H1 (cell line): ENCODE measurements at regions not wholly inside any gene's neighbourhood (a gene's known extent, or its start where the extent isn't known, plus 50 kb on each side); places are given as distances from the start of the nearest gene placed in this dataset.

Experiments used
- CTCF ChIA-PET: fragments of 300-600 bp; sonication (Branson Sonifier 250); formaldehyde crosslinking; loops from one replicate; lab custom pipeline; 2021; ENCODE audit not compliant: partially characterized antibody; lab: Charles Lee
- POLR2A ChIA-PET: fragments of 300-600 bp; sonication (Branson Sonifier 250); formaldehyde crosslinking; loops from one replicate; lab custom pipeline; 2021; ENCODE audit warnings: inconsistent platforms; ENCODE audit not compliant: partially characterized antibody; lab: Charles Lee
- DNase-seq, 2 experiments: peaks; one replicate each; pipeline versions ENCODE4 v3.0.0 to v3.0.0-alpha.2; 2010 to 2022; ENCODE audit warnings: low spot score in 2 of 2, low read depth in 1 of 2, mixed read lengths in 1 of 2
- FAIRE-seq: peaks from 2 replicates; lab custom pipeline; 2011; peaks lifted over from hg19 to GRCh38; lab: Jason Lieb, UNC
- H2AFZ ChIP-seq: 2 replicates; pipeline ENCODE4 v1.8.1; 2012; ENCODE audit warnings: low read length, inconsistent platforms
- H2AK5ac ChIP-seq: 2 replicates; pipeline ENCODE4 v1.6.1; 2013; ENCODE audit warnings: low read depth, low read length
- H2BK120ac ChIP-seq: replicated peaks from 2 replicates; pipeline ENCODE3; 2013; ENCODE audit warnings: low read depth, low read length, inconsistent platforms
- H2BK12ac ChIP-seq: 2 replicates; pipeline ENCODE4 v1.6.1; 2013; ENCODE audit warnings: low read depth, low read length
- H2BK15ac ChIP-seq: 2 replicates; pipeline ENCODE4 v1.6.1; 2013; ENCODE audit warnings: low read length
- H2BK20ac ChIP-seq: 2 replicates; pipeline ENCODE4 v1.6.1; 2013; ENCODE audit warnings: low read length
- H2BK5ac ChIP-seq: 2 replicates; pipeline ENCODE4 v1.6.1; 2013; ENCODE audit warnings: low read depth, low read length
- H3K14ac ChIP-seq: 2 replicates; pipeline ENCODE4 v1.6.1; 2013; ENCODE audit warnings: inconsistent platforms; ENCODE audit not compliant: insufficient read length
- H3K18ac ChIP-seq: 2 replicates; pipeline ENCODE4 v1.6.1; 2013; ENCODE audit warnings: low read length; ENCODE audit errors: extremely low read depth
- H3K23ac ChIP-seq: 2 replicates; pipeline ENCODE4 v1.6.1; 2013; ENCODE audit warnings: inconsistent platforms; ENCODE audit not compliant: insufficient read length
- H3K23me2 ChIP-seq: 2 replicates; pipeline ENCODE4 v1.6.1; 2013; ENCODE audit warnings: low read depth, low read length
- H3K27ac ChIP-seq: 2 replicates; pipeline ENCODE4 v1.6.1; 2011; ENCODE audit warnings: low read depth, low read length, inconsistent platforms
- H3K27me3 ChIP-seq, 4 experiments: replicated peaks in 1 of 4; 1 replicate in 1 of 4; 2 replicates in 3 of 4; pipeline versions ENCODE4 v1.6.1 to v1.8.1; 2011 to 2013; ENCODE audit warnings: low read length in 3 of 4, mild to moderate bottlenecking in 3 of 4, inconsistent platforms in 2 of 4, mixed read lengths in 2 of 4, moderate library complexity in 1 of 4; ENCODE audit not compliant: control insufficient read depth in 3 of 4, insufficient read depth in 3 of 4; ENCODE audit errors: extremely low read depth in 1 of 4
- H3K36me3 ChIP-seq, 4 experiments: 2 replicates each; pipeline versions ENCODE4 v1.6.1 to v1.8.1; 2011 to 2013; ENCODE audit warnings: mild to moderate bottlenecking in 4 of 4, low read length in 3 of 4, moderate library complexity in 2 of 4, control low read depth in 1 of 4, inconsistent platforms in 1 of 4; ENCODE audit not compliant: insufficient read depth in 4 of 4, control insufficient read depth in 2 of 4
- H3K4ac ChIP-seq: replicated peaks from 2 replicates; pipeline ENCODE3; 2013; ENCODE audit warnings: low read length, low read depth, mixed read lengths, inconsistent platforms; ENCODE audit not compliant: insufficient read length
- H3K4me1 ChIP-seq, 4 experiments: replicated peaks in 1 of 4; 1 replicate in 1 of 4; 2 replicates in 3 of 4; pipeline versions ENCODE4 v1.6.1 to v1.8.1; 2011 to 2013; ENCODE audit warnings: low read length in 3 of 4, inconsistent platforms in 2 of 4, mixed read lengths in 1 of 4; ENCODE audit not compliant: insufficient read depth in 4 of 4, control insufficient read depth in 3 of 4
- H3K4me2 ChIP-seq, 2 experiments: 2 replicates each; pipeline versions ENCODE4 v1.6.1 to v1.8.1; 2011 to 2013; ENCODE audit warnings: low read depth in 2 of 2, low read length in 2 of 2, control low read depth in 1 of 2, inconsistent platforms in 1 of 2, mild to moderate bottlenecking in 1 of 2; ENCODE audit not compliant: insufficient read depth in 1 of 2
- H3K4me3 ChIP-seq, 4 experiments: fragments of 200-600, 300-600 bp in 1 of 4; sonication (generic), shearing (Covaris generic), sonication (Bioruptor Twin) in 1 of 4; 2 replicates each; pipeline versions ENCODE4 v1.5.1 to v1.8.1; 2011 to 2016; ENCODE audit warnings: low read length in 4 of 4, low read depth in 3 of 4, control low read depth in 2 of 4, inconsistent platforms in 2 of 4, mild to moderate bottlenecking in 2 of 4, mixed read lengths in 1 of 4, moderate library complexity in 1 of 4; ENCODE audit not compliant: insufficient read depth in 2 of 4; ENCODE audit errors: extremely low read depth in 1 of 4
- H3K56ac ChIP-seq: replicated peaks from 2 replicates; pipeline ENCODE3; 2013; ENCODE audit warnings: low read depth, mild to moderate bottlenecking, mixed read lengths, low read length, inconsistent platforms; ENCODE audit not compliant: insufficient read length
- H3K79me1 ChIP-seq: 2 replicates; pipeline ENCODE4 v1.6.1; 2013; ENCODE audit warnings: low read depth, low read length, control low read depth
- H3K79me2 ChIP-seq, 2 experiments: 2 replicates each; pipeline versions ENCODE4 v1.6.1 to v1.8.1; 2012 to 2013; ENCODE audit warnings: low read length in 2 of 2, mild to moderate bottlenecking in 2 of 2, inconsistent platforms in 1 of 2; ENCODE audit not compliant: insufficient read depth in 2 of 2, control insufficient read depth in 1 of 2
- H3K9ac ChIP-seq, 4 experiments: replicated peaks in 1 of 4; 1 replicate in 1 of 4; 2 replicates in 3 of 4; pipeline versions ENCODE4 v1.6.1 to v1.8.1; 2011 to 2013; ENCODE audit warnings: low read depth in 3 of 4, low read length in 3 of 4, control low read depth in 2 of 4, mild to moderate bottlenecking in 2 of 4, moderate library complexity in 2 of 4, inconsistent platforms in 1 of 4; ENCODE audit errors: extremely low read depth in 1 of 4
- H3K9me3 ChIP-seq, 2 experiments: 2 replicates each; pipeline versions ENCODE4 v1.6.1 to v1.8.1; 2012 to 2013; ENCODE audit warnings: mild to moderate bottlenecking in 2 of 2, moderate library complexity in 2 of 2, control low read depth in 1 of 2, inconsistent platforms in 1 of 2, low read depth in 1 of 2, low read length in 1 of 2, mixed read lengths in 1 of 2; ENCODE audit not compliant: insufficient read depth in 2 of 2
- H4K20me1 ChIP-seq, 2 experiments: replicated peaks in 1 of 2; 2 replicates each; pipeline versions ENCODE3 to v1.8.1; 2011 to 2013; ENCODE audit warnings: inconsistent platforms in 2 of 2, low read length in 2 of 2, mild to moderate bottlenecking in 1 of 2; ENCODE audit not compliant: insufficient read depth in 2 of 2, control insufficient read depth in 1 of 2
- H4K5ac ChIP-seq: 2 replicates; pipeline ENCODE4 v1.6.1; 2013; ENCODE audit warnings: low read length, low read depth, mixed read lengths, inconsistent platforms; ENCODE audit not compliant: insufficient read length
- H4K8ac ChIP-seq: 2 replicates; pipeline ENCODE4 v1.8.0; 2013; ENCODE audit warnings: mild to moderate bottlenecking, moderate library complexity, low read length, inconsistent platforms; ENCODE audit not compliant: insufficient read depth; ENCODE audit errors: extremely low read depth
- H4K91ac ChIP-seq: replicated peaks from 2 replicates; pipeline ENCODE3; 2013; ENCODE audit warnings: low read length, mixed read lengths, inconsistent platforms; ENCODE audit not compliant: insufficient read length
- ASH2L ChIP-seq: fragments of 200-600, 300-600 bp; sonication (generic); IDR thresholded peaks from one replicate; pipeline ENCODE4 v1.7.1; 2017; ENCODE audit warnings: low read length
- CBX8 ChIP-seq: fragments of 300-800, 300-1000 bp; sonication (generic); IDR thresholded peaks from 2 replicates; pipeline ENCODE4 v1.7.1; 2016; ENCODE audit warnings: low read depth, low read length, borderline replicate concordance
- CTBP2 ChIP-seq: IDR thresholded peaks from 2 replicates; pipeline ENCODE4 v1.7.0; 2011; ENCODE audit warnings: borderline replicate concordance, mild to moderate bottlenecking, moderate library complexity, mixed read lengths, low read length; ENCODE audit not compliant: insufficient read depth, insufficient read length
- HDAC6 ChIP-seq: IDR thresholded peaks from one replicate; pipeline ENCODE4 v1.7.1; 2012; ENCODE audit warnings: low read depth, mild to moderate bottlenecking, inconsistent platforms, low read length, moderate library complexity
- JUN ChIP-seq: IDR thresholded peaks from 2 replicates; pipeline ENCODE4 v1.6.1; 2011; ENCODE audit warnings: low read depth, mild to moderate bottlenecking, improper control_type of control experiment, low read length
- MAFK ChIP-seq: IDR thresholded peaks from 2 replicates; pipeline ENCODE4 v1.6.1; 2012; ENCODE audit warnings: low read depth, mild to moderate bottlenecking, improper control_type of control experiment, low read length
- MAX ChIP-seq: IDR thresholded peaks from 2 replicates; pipeline ENCODE4 v1.6.1; 2012; ENCODE audit warnings: inconsistent platforms
- NANOG ChIP-seq: IDR thresholded peaks from 2 replicates; pipeline ENCODE4 v1.6.1; 2011; ENCODE audit warnings: low read length, low read depth, mild to moderate bottlenecking, inconsistent platforms; ENCODE audit not compliant: insufficient read depth, poor library complexity, severe bottlenecking
- POLR2A ChIP-seq, 2 experiments: IDR thresholded peaks; 1 replicate in 1 of 2; 2 replicates in 1 of 2; pipeline ENCODE4 v1.6.1; 2011; ENCODE audit warnings: low read depth in 2 of 2, low read length in 2 of 2, mild to moderate bottlenecking in 2 of 2; ENCODE audit errors: control extremely low read depth in 1 of 2
- POU5F1 ChIP-seq: IDR thresholded peaks from 2 replicates; pipeline ENCODE4 v1.6.1; 2011; ENCODE audit warnings: low read depth, mild to moderate bottlenecking, low read length, moderate library complexity
- SP1 ChIP-seq: IDR thresholded peaks from 2 replicates; pipeline ENCODE4 v1.6.1; 2011; ENCODE audit warnings: low read depth, low read length
- SP2 ChIP-seq: IDR thresholded peaks from 2 replicates; pipeline ENCODE4 v1.6.1; 2012; ENCODE audit warnings: mild to moderate bottlenecking, low read length, inconsistent platforms
- SUZ12 ChIP-seq: fragments of 200-600 bp; sonication (generic); IDR thresholded peaks from 2 replicates; pipeline ENCODE4 v1.6.1; 2012; ENCODE audit warnings: mild to moderate bottlenecking, inconsistent platforms, low read length, moderate library complexity, mixed read lengths
- TBP ChIP-seq: IDR thresholded peaks from 2 replicates; pipeline ENCODE4 v1.6.1; 2011; ENCODE audit warnings: low read depth, low read length, improper control_type of control experiment
- TCF12 ChIP-seq: IDR thresholded peaks from 2 replicates; pipeline ENCODE4 v1.6.1; 2011; ENCODE audit warnings: low read depth, mild to moderate bottlenecking, low read length
- TF ChIP-seq, protein P1 (sequence below): IDR thresholded peaks from 2 replicates; pipeline ENCODE4 v1.6.1; 2011; ENCODE audit warnings: low read length, improper control_type of control experiment

DNA sequence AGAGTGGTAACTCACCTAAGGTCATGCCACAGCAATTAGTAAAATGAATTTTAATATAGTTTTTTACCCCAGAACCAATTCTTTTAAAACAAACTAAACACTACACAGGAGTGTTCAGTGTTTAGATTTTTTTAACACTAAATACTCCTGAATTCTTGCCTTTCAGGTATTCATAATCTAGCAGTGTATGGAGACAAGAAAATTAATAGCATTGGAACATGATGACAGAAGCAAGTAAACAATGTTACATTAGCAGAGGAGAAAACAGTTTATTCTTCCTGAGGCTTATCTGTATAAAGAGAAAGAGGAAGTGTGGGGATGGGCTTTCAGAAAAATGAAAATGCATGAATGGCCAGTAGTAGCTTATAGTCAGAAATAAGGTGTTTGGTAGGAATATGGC lies 222.1 kb upstream of the FAT3 start:
- Histone ChIP-seq H2BK15ac (no peak overlapping the region), H3K36me3 (no peaks in the 10 kb centered on the region), H3K4me3 (no peak overlapping the region), H3K56ac (no peak overlapping the region), H3K9me3 (no peaks in the 10 kb centered on the region), H3K79me2 (no peaks in the 10 kb centered on the region), H2AFZ (no peak overlapping the region), H2BK120ac (no peak overlapping the region), H4K91ac (no peak overlapping the region), H3K27ac (no peak overlapping the region), H2BK5ac (no peak overlapping the region), H2BK12ac (no peak overlapping the region), H4K8ac (no peak overlapping the region), H3K9ac (no peak overlapping the region), H3K4me1 (no peaks in the 10 kb centered on the region), H3K18ac (no peak overlapping the region), H2BK20ac (no peak overlapping the region), H3K4me2 (no peak overlapping the region), H3K4ac (no peak overlapping the region), H3K79me1 (no peaks in the 10 kb centered on the region), H2AK5ac (no peak overlapping the region), H4K5ac (no peak overlapping the region), H3K23me2 (no peaks in the 10 kb centered on the region), H3K14ac (no peak overlapping the region), H4K20me1 (no peaks in the 10 kb centered on the region), H3K23ac (no peak overlapping the region), H3K27me3 (no peaks in the 10 kb centered on the region)
- FAIRE-seq (no peak), DNase-seq (no peak)
- ChIA-PET CTCF (no interaction called here), POLR2A (no interaction called here)
- TF ChIP-seq CBX8 (no peak), JUN (no peak), HDAC6 (no peak), POLR2A (IDR thresholded peaks at IDR 0.05; ENCODE audit: control extremely low read depth in 1 of 2, low read depth in 2 of 2, low read length in 2 of 2) (no peak), TCF12 (no peak), SUZ12 (no peak), CTBP2 (no peak), SP2 (no peak), POU5F1 (no peak), SP1 (no peak), MAFK (no peak), NANOG (no peak), ASH2L (no peak), MAX (no peak), TBP (no peak)
- TF ChIP-seq, protein P1, sequence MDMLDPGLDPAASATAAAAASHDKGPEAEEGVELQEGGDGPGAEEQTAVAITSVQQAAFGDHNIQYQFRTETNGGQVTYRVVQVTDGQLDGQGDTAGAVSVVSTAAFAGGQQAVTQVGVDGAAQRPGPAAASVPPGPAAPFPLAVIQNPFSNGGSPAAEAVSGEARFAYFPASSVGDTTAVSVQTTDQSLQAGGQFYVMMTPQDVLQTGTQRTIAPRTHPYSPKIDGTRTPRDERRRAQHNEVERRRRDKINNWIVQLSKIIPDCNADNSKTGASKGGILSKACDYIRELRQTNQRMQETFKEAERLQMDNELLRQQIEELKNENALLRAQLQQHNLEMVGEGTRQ: no peak
